Stimulated activated CD4-positive, alpha-beta T cell treated with anti-CD3 and anti-CD28 coated beads, Interleukin-15, amount 100 ng/mL, for 1 hour (primary cell): ENCODE measurements at regions not wholly inside any gene's neighbourhood (a gene's known extent, or its start where the extent isn't known, plus 50 kb on each side); places are given as distances from the start of the nearest gene placed in this dataset.

Experiments
- DNase-seq, 2 donors: peaks; one replicate each; pipeline ENCODE4 v3.0.0-alpha.2; 2020; ENCODE audit warnings: low read depth in 1 of 2, low spot score in 1 of 2

DNA sequence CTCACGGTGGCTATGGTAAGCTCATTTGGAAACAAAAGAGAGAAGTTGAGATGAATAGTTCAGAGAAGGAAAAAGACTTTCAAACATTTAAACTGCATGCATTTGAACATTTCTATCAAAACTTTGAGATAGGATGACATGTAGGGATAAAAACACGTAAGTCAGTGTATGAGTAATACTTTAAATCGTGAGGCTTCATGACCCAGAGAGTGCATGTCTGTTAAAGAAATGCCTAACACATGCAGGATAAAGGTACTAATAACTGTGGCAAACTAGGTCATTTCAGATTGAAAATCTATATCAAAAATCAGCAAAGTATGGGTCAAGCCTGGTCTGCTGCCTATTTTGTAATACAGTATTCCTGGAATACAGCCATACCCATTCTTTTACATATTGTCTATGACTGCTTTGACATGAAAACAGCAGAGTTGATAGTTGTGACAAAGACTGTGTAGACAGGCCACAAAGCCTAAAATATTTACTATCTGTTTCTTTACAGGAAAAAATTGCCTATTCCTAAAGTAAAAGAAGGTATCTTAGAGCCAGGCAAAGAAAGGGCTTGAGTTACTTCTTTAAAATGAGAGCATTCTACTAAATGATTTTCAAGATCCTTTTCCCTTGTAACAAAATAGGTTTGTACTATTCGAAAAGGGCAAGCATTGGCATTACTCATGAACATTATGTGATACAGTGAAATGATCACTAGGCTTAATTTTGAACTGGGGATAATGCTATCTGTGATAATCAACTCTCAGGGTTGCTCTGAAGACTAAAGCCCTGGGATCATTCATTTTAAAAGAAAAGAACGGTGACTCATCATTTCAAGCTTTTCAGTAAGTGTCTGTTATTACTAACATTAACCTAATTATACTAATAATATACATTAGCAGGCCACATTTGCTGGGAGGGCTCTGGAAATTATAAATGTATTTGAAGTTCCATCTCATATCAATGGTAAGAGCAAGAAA is 185.9 kb downstream of the CRPPA start:
- no peak for DNase-seq

DNA sequence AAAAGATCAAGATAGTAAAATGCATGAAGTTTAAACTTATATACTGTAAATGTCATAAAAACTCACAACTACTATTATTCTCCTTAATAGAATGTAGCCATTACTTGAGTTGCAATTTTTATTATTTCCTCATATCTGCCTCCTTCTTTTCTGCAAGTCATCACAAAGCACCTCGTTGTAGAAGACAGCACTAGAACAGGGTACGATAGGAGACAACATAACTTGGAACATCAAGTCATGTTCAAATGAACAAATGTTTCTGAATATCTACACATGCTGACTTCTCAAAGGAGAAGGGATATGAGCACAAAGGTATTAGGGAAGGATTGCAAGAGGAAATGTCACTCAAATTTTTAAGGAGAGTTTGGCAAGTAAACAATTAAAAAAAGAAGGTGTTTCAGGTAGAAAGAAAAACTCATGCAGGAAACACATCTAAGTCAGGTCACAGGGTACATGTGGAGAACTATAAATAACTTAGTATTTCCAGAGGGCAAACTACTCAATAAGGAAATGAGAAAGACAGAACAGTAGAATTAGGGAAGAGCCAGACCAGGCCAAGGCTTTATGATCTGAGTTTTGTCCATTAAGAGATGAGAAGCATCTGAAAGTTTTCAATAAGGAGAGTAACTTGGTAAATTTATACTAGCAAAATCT is 186.7 kb downstream of the CRPPA start:
- no peak for DNase-seq

DNA sequence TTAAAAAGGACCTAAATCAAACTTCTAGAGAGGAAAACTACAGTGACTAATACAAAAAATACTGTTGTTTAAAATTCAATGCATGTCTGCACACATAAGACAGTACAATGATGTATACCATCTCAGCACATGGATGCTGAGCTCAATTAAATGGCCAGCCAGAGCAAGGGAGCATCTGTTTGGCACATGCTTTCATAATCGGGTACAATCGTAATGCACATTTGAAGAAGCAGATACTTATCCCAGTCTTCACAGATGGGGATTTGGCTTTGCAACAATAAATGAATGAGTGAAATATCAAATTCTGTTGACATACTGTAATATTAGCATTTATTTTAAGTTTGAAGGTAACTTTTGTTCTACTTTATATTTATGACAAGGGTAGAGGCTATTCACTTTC is 187.8 kb downstream of the CRPPA start:
- no peak for DNase-seq

DNA sequence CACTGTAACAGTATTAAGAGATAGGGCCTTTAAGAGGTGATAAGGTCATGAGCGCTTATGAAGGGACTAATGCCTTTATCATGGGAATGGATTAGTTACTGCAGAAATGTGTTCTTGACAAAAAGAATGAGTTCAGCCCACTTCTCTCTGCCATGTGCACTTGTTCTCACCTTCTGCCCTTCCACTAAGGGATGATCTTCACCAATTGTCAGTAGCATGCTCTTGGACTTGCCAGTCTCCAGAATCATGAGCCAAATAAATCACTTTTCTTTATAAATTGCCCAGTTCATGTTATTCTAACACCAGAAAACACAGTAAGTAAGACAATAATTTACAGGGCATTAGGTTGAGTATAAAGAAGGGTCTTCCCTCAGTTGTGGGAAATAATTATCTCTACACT is 189.1 kb downstream of the CRPPA start:
- DNase-seq, result no peak

DNA sequence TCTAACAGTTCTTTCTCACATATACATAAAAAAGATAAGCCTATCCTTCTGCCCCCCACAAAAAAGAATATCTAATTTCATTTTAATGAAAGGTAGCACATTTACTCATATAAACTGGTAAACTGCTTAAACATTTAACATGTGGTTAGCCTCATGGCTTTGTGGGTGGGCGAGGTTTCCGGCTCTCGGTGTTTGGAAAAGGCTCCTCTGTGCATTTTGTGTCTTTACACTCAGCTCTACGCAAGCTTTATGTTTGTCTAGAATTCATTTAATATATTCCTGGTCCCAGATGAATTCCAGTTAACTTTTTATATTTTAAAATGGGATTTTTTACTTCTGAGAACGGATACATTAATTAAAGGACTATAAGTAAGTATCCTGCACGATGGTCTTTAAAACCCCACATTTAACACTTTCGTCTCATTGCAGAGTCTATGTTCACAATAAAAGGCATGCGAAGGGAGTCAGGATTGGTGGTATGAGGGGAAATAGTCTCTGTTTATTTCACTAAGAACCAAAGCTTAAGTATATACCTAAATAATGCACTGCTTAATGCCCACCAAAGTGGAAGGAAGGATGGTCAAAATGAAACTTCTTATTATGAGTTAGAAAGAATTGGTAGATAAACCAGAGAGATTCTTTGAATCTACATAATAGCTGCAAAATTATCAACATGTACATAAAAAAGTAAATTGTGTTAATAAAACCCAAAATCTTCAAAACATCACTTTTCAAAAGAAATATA is 197.2 kb downstream of the CRPPA start:
- DNase-seq, result no peak

DNA sequence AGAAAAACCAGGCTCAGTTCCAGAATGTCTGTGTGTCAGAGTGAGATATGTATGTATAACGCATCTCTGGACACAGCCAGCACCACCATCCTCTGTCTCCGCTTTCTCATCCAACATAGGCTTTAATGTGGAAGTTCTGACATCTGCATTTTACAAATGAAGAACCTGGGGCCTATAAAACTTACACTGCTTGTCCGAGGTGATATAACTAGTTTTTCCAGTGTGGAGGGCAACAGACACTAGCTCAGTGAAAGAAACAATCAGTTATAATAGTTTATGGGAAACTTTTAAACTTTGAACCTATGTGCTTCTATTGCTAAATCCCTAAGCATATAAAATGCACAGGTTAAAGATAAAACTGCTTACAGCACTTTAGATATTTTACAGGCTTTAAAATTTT is 208.7 kb downstream of the CRPPA start:
- DNase-seq, result no peak

DNA sequence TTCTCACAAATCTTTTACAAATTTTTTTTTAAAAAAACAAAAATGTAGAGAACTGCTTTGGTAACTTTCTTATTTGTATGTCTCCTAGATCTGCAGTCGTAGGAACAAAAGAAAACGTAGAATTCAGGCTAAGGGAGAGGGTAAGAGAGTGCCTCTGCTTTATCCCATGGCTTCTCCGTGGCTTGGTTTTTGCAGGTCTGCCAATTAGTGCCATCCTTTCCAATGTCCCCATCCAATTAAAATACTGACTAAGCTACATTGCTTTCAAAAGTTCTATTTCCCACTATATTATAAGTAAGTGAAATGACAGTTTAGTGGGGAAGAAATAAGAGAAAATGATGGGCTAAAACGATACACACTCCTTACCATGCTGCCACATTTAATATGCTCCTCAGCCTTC is 209.3 kb downstream of the CRPPA start:
- DNase-seq, result no peak

DNA sequence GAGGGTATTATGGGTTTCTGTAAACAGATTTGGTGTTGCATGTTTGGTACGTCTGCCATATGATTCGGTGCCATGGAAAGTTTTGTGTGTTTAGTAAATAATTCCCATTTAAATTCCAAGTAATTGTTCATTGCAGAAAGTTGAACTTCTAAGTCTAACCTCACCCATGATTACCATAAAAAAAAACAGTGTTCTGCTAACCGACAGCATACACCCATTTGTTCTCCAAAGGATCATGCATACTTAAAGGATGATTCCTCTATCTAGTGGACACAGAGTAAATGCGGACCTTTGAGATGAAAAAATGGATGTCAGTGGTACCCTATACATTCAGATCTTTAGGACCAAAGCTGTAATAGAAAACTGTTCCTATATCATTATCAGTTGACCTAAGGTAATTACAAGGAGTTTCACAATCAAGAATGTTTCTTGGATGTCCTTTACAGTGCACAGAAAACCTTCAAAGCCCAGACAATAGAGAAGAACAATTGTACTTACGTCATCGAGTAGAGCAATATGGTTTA is 209.9 kb downstream of the CRPPA start:
- DNase-seq, result no peak

DNA sequence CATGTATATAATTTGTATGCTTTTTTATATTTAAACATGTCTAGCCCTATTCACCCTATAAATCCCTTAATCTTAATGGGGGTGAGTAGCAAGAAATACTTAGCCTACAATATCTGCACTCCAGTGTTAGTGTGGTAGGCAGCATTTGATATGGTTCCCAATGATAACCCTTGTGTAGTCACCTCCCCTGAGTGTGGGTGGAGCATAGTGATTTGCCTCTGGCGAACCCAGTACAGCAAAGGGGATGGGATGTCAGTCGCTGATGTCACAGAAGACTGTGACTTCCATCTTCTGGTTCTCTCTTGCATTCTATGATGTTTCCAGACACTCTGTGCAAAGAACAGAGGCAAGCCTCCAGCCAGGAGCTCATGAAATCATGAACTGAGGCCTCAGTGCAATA is 211.2 kb downstream of the CRPPA start:
- DNase-seq, result no peak

DNA sequence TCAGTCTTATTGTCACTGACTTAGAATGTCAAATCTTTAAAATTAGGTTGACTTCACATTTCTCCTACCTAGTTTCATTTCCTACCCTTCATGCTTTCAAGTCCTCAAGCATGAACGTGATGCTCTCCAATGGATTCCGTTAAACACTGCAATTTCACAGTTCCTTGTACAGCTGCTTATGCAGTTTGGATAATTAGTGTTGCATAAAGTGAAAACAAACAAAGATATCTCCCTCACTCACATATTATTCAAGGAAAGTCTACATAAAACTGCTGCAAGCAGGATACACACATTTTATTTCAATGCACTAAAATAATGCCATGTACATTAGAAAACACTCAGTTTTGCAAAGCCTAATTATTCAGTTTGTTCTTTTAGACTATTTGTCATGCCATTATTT is 214.0 kb downstream of the CRPPA start:
- DNase-seq, result no peak

DNA sequence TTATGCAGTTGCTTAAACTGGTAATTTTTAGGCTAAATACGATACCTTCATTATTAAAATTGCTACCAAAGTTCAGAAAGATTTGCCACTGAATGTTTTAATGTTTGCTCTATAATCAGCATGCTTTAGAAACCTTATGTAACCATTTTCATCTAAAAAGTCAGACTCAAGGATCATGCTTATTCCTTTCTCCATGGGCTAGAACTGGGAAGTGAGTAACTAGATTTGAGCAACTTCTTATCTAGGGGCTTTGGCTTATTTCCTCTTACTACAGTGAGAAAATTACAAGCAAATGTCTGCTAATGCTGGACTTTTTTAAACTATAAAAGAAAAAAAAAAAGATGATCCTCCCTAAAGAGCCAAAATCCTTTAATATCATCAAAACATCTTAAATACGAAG is 215.9 kb downstream of the CRPPA start:
- DNase-seq, result no peak

DNA sequence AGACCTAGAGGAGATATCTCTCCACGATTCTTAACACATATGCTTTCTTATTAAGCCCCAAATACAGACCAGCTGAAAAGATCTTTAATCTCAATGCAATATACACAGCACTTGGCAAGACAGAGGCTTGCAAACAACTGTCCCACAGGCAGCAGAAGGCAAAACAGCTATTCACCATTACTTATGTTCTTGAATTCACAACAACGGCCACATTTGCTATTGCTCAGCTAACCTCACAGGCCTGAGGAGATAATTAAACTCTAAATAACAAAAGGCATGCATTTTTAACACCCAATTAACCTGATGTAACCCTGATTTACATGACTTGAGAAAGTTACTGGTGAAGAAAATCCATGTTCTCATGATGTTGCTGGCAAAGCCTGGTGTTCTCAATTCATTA is 216.4 kb downstream of the CRPPA start:
- DNase-seq, result no peak

DNA sequence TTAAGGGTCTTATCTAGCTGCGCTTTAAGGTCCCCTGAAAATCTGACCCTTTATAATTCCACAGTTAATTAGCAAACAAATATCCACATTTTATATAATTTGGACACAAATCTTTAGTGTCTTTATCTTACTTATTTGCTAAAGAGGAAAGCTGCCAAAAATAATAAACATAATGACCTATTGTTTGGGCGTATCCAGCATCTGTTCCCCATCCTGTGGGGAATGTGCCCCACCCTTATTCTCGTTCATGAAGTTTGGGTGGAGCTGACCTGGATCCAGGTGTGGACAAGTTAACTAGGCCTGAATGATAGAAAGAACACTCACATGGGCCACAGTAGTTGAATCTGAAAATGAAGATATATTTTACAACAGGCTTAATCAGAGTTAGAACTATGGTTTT is 218.3 kb downstream of the CRPPA start:
- no peak for DNase-seq

DNA sequence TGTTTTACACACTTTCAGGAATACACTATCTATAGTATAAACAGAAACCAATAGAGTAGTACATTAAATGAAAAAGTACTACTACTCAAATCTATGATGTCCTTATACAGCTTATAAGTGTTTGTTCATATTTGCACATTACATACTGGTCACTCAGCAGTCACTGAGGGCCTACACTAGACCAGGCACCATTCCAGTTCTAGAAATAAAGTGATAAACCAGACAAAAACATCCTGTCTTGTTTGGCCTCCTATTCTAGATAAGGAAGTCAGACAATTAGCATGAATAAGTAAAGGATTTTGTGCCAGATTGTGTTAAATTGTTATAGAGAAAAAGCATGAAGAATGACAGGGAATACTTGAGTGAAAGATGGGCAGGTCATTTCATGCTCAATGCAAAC is 219.0 kb downstream of the CRPPA start:
- DNase-seq, result no peak

DNA sequence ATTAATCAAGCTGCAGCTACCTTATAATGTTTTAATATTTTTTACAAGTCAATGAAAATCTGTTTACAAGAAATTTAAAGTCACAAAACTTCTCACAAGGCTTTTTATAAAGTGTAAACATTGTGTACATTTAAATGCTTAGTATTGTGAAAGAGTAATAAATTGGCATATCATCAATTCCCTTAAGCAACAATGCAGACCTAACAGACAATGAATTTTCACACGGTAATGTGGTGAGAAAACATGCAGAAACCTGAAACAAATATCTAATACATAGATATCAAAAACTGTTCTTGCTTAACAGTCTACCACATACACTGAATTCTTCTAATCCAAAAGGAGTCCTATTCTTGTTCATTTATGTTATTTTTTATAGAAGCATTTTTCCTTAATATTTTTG is 220.7 kb downstream of the CRPPA start:
- no peak for DNase-seq

DNA sequence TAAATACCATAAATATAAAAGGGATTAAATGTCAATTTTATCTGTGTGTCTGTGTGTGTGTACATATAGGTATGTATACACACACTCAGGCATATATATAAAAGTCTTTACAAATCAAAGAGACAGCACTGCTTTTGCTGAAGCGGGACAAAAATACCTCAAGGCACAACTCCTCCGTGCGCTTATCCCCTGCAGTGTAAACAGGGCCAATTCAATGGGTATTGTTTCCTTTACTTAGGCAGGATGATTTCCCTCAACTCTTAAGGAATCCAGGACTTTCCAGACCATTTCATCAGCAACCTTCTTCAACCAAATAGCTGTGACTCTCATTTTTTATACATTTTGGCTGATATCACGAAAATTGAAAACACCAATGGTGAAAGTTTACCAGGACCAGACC is 227.7 kb downstream of the CRPPA start:
- no peak for DNase-seq

DNA sequence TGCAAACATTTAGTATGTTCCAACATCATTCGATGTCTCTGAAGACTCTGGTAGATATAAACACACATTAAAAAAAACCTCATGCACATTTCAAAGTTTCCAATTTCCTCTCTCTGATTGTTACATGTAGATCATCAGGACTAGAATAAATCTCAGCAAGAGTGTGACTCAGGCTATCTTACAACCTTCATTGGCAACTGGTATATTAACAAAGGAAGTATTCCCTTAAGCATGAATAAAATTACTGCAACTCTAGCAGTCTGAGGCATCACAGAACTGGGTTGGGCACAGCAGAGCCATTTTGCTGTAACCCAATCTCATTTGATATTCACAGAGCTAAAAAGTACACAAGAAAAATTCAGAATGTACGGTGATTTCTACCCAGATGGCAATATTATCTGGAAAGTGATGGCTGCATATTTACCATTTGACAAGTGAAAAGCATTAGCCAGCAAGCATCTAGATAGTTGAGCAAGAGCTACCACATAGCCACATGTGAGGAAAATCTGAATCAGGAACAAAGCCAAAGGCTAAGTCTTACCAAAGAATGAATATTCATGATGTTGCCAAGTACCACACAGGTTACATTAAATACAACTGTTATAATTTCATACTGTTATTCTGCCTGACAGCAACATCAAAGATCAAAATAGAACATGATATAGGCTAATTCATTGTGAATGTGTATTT is 232.2 kb downstream of the CRPPA start:
- DNase-seq, result no peak

DNA sequence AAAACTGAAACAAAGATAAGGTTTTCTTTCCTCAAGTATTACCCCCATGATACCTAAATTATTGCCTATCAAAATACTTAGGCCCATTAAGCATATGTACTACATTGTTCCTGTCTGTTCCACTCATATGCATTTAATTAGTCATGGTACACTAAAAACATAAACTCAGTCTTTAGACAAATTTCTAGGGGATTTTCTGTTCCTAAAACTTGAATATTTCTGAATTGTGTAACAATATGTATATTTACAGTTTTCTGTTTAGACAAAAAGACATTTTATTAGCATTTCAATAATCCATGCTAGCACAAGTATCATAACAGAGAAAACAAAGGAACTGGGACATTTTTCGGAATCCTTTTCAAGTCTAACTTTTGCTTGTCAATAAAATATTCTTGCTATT is 234.2 kb downstream of the CRPPA start:
- DNase-seq, result no peak

DNA sequence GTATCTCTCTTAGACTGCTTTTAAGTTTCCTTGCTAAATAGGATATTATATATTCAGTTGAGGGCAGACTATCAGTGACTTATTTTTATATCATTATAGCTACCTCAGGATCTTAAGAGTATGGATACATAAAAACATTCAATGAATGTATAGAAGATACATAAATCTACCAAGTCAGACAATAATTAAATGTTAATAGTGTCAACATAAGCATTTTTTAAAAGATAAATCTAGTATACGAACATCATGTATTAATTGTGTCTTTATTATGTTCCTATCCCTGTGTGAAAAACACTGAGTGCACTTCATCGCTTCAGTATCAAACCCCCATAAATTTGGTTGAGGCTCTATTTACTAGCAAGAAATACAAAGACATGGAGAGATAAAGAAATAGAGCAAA is 242.8 kb downstream of the CRPPA start:
- no peak for DNase-seq

DNA sequence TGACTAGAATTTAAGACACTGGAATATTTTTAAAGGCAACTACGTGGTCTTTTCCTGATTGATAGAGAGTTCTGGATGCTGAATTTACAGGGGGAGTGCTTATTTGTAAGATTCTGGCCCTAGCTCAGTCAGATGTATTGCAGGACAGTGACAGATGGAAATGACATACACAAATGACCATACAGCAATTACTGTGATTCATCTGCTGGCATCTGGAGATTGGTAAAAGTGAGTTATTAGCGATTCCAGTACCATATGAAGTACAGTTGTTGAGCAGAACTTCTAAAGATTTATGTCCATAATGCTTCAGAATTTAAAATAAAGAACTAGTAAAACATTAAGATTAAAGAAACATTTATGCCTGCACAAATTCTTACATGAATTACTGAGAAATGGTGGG is 243.2 kb downstream of the CRPPA start:
- DNase-seq, result no peak

DNA sequence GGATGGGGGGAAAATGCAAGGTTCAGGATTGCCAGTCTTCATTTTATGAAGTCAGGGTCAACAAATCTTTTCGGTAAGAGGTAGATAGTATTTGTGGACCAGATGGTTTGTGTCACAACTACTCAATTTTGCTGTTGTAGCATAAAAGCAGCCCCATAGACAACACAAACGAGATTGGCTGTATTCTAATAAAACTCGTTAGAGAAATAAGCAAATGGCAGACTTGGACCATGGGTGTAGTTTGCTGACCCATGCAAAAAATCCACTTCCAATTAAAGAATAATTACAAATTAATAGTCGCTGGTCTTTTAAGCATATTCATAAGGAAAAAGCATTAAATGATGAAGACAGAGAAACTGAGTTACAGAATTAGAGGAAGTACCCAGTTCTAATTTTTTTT is 247.1 kb downstream of the CRPPA start:
- no peak for DNase-seq
